Upper lobe of right lung (tissue), 1 donor: ENCODE measurements at regions not wholly inside any gene's neighbourhood (a gene's known extent, or its start where the extent isn't known, plus 50 kb on each side); places are given as distances from the start of the nearest gene placed in this dataset.
"Not testable (repeated sequence)": the region's sequence is repeated elsewhere in the genome, so short reads cannot be mapped to it uniquely, and the experiment has no call there.

Experiments used
- ATAC-seq: fragments of 200-7000 bp; cut with Tn5 transposase; one replicate; pipeline ENCODE4 v1.9.1; 2020; ENCODE audit warnings: mild to moderate bottlenecking, moderate library complexity
- DNase-seq: peaks from one replicate; pipeline ENCODE4 v3.0.0-alpha.2; 2020
- H3K27ac ChIP-seq: fragments of 200-600 bp; one replicate; pipeline ENCODE4 v1.8.0; 2022
- H3K27me3 ChIP-seq: fragments of 200-600 bp; one replicate; pipeline ENCODE4 v1.8.0; 2022; ENCODE audit warnings: mild to moderate bottlenecking
- H3K36me3 ChIP-seq: fragments of 200-600 bp; one replicate; pipeline ENCODE4 v1.8.0; 2022
- H3K4me1 ChIP-seq: fragments of 200-600 bp; one replicate; pipeline ENCODE4 v1.8.0; 2022
- H3K4me3 ChIP-seq: fragments of 200-600 bp; one replicate; pipeline ENCODE4 v1.8.0; 2022; ENCODE audit warnings: mild to moderate bottlenecking
- H3K9me3 ChIP-seq: fragments of 200-600 bp; one replicate; pipeline ENCODE4 v1.8.0; 2022
- intact Hi-C: fragments of 100-400 bp; cut with DNase I; formaldehyde crosslinking; loops from one replicate; pipeline ENCODE4 v1.11.0; 2022
- TF ChIP-seq, protein P1 (sequence below): fragments of 200-600 bp; IDR thresholded peaks from one replicate; pipeline ENCODE4 v1.8.0; 2022; ENCODE audit warnings: antibody characterized with exemption
- donor health status: DM: no; HTN: yes; CAD: no; lungs with severe emphysema.

DNA sequence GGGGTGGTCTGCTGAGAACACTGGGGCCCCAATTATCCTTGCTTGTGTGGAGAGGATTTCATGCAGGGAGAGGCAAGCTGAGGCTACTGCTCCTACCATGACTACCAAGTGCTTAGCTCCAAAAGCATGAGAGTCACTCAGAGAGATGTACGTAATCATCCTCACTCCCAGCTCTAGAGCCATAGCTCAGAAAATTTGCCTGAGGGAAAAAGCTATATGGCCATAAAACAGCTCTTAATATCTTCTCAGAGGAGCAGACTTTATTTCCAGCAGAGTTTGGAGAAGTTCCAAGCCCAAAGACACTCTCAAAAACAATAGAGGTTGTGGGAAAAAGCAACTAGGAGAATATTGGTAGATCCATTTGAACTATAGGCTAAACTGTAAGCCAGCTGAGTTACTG lies 106.4 kb upstream of the PBX1 start:
- H3K9me3 ChIP-seq: peaks cover 7% of the 10 kb centered on the region

DNA sequence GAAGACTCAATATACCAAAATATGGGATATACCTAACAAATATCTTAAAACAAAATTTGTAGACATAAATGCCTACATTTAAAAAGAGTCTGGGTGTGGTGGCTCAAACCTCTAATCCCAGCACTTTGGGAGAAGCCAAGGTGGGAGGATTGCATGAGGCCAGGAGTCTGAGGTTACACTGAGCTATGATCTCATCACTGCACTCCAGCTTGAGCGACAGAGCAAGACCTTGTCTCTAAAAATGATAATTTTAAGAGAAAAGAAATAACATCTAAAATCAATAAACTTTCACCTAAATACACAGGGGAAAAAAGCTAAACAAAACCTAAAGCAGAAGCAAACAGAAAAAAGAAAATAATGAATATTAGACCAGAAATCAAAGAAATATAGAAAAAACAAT lies 102.7 kb upstream of the PBX1 start:
- H3K9me3 ChIP-seq: peaks cover 7% of the 10 kb centered on the region
- H3K27ac ChIP-seq: no peak overlapping the region
- H3K27me3 ChIP-seq: no peaks in the 10 kb centered on the region
- no peaks in the 10 kb centered on the region for H3K36me3 ChIP-seq
- H3K4me1 ChIP-seq: no peaks in the 10 kb centered on the region
- H3K4me3 ChIP-seq: no peak overlapping the region
- TF ChIP-seq, protein P1, sequence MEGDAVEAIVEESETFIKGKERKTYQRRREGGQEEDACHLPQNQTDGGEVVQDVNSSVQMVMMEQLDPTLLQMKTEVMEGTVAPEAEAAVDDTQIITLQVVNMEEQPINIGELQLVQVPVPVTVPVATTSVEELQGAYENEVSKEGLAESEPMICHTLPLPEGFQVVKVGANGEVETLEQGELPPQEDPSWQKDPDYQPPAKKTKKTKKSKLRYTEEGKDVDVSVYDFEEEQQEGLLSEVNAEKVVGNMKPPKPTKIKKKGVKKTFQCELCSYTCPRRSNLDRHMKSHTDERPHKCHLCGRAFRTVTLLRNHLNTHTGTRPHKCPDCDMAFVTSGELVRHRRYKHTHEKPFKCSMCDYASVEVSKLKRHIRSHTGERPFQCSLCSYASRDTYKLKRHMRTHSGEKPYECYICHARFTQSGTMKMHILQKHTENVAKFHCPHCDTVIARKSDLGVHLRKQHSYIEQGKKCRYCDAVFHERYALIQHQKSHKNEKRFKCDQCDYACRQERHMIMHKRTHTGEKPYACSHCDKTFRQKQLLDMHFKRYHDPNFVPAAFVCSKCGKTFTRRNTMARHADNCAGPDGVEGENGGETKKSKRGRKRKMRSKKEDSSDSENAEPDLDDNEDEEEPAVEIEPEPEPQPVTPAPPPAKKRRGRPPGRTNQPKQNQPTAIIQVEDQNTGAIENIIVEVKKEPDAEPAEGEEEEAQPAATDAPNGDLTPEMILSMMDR: no peak
- no peak for ATAC-seq
- intact Hi-C loops: no loop called here
- no peak for DNase-seq

More for the DNA sequence above, 106.4 kb upstream of the PBX1 start:
- TF ChIP-seq, protein P1: no peak
- Histone ChIP-seq H3K4me3 (no peak overlapping the region), H3K27me3 (no peaks in the 10 kb centered on the region), H3K36me3 (no peaks in the 10 kb centered on the region), H3K4me1 (no peaks in the 10 kb centered on the region), H3K27ac (no peak overlapping the region)
- ATAC-seq: no peak
- DNase-seq: no peak
- intact Hi-C loops: no loop called here

DNA sequence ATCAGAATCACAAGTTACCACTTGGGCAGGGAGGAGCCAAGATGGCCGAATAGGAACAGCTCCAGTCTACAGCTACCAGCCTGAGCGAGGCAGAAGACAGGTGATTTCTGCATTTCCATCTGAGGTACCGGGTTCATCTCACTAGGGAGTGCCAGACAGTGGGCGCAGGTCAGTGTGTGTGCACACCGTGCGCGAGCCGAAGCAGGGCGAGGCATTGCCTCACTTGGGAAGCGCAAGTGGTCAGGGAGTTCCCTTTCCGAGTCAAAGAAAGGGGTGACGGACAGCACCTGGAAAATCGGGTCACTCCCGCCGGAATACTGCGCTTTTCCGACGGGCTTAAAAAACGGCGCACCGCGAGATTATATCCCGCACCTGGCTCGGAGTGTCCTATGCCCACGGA lies 99.8 kb upstream of the PBX1 start:
- ATAC-seq, H3K27ac ChIP-seq, DNase-seq, H3K9me3 ChIP-seq, H3K4me1 ChIP-seq, H3K4me3 ChIP-seq, H3K36me3 ChIP-seq, intact Hi-C loops, H3K27me3 ChIP-seq: not testable (repeated sequence)

DNA sequence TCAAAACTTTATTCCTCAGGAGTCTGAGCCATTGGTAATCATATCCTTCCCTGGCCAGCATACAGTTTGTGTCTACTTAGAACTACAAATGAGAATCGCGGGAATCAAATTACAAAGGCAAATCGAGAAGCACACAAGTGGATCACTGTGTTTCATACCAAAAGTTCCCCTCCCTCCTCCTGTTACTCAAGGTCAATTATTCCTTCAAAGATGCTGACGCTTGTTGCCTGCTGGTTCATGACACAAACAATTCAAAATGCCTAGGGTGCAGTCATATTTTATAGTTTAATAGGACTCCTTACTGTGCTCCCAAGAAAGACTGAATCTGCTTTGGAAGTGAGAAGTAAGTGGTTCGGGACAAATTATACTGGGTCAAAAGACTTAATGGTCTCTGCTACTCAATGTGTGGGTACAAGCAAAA lies 93.0 kb upstream of the PBX1 start:
- H3K4me1 ChIP-seq: no peaks in the 10 kb centered on the region
- TF ChIP-seq, protein P1: no peak
- no peak overlapping the region for H3K27ac ChIP-seq
- intact Hi-C loops: no loop called here
- H3K27me3 ChIP-seq: no peaks in the 10 kb centered on the region
- ATAC-seq (no peak), DNase-seq (no peak)
- H3K4me3 ChIP-seq: no peak overlapping the region
- H3K36me3 ChIP-seq: no peaks in the 10 kb centered on the region
- H3K9me3 ChIP-seq: no peaks in the 10 kb centered on the region

DNA sequence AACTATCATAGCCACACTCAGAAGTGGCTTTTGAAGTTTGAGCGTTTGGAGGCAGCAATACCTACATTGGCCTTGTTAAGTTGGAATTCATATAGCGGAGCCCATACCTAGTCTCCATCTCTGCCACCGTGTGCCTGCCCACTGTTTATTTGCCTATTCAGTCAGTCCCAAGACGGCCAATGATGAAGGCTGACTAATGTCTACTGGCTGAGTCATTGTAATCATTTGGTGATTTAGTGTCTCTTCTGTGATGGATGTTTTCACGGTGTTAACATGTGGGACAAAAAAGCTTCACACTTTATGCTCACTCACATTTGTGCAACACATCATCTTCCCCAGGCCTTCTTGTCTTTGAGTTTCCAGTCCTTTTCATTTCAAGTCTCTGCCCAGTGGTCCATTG lies 92.6 kb upstream of the PBX1 start:
- Histone ChIP-seq H3K4me1 (no peaks in the 10 kb centered on the region), H3K4me3 (no peak overlapping the region), H3K27me3 (no peaks in the 10 kb centered on the region), H3K27ac (no peak overlapping the region), H3K9me3 (no peaks in the 10 kb centered on the region), H3K36me3 (no peaks in the 10 kb centered on the region)
- ATAC-seq (no peak), DNase-seq (no peak)
- TF ChIP-seq, protein P1: no peak
- intact Hi-C loops: no loop called here

DNA sequence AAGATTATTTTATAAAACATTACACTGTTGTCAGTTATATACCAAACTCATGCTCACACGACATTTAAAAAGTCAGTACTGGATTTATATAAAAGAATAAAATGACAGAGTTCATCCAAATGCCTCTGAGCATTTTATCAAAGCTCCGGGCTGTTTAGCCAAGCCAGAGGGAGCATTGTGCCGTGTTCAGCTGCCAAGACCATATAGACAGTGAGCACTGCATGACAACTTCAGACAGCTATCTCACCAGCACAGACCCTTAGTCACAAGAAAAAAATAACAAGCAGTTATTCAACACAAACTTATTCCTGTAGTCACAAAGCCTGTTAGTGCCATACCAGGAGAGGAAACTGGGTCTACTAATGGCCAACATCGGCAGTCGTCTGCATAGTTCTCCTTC lies 88.0 kb upstream of the PBX1 start:
- intact Hi-C loops: no loop called here

More for the DNA sequence above, 88.0 kb upstream of the PBX1 start:
- H3K27ac ChIP-seq: no peak overlapping the region
- no peak for DNase-seq
- no peaks in the 10 kb centered on the region for H3K9me3 ChIP-seq
- TF ChIP-seq, protein P1: no peak
- no peaks in the 10 kb centered on the region for H3K4me1 ChIP-seq
- no peak for ATAC-seq
- H3K27me3 ChIP-seq: no peaks in the 10 kb centered on the region
- H3K4me3 ChIP-seq: no peak overlapping the region
- H3K36me3 ChIP-seq: no peaks in the 10 kb centered on the region
